Tibial artery (tissue), 4 donors: ENCODE measurements at regions not wholly inside any gene's neighbourhood (a gene's known extent, or its start where the extent isn't known, plus 50 kb on each side); places are given as distances from the start of the nearest gene placed in this dataset.

Experiments used
- DNase-seq, 2 donors: peaks; one replicate each; pipeline ENCODE4 v3.0.0-alpha.2; 2019
- H3K27ac ChIP-seq, 2 donors: fragments of 200-600 bp; sonication (generic) in 1 of 2; 1 replicate in 1 of 2; 2 replicates in 1 of 2; pipeline ENCODE4 v1.5.1; 2018 to 2019; ENCODE audit warnings: mild to moderate bottlenecking in 1 of 2
- H3K27me3 ChIP-seq, 2 donors: fragments of 200-600 bp; sonication (generic) in 1 of 2; one replicate each; pipeline versions ENCODE4 v1.5.1 to v1.6.0; 2016 to 2019
- H3K36me3 ChIP-seq, 3 donors: fragments of 200-600 bp; sonication (generic) in 2 of 3; one replicate each; pipeline ENCODE4 v1.5.1; 2016 to 2019; ENCODE audit warnings: mild to moderate bottlenecking in 2 of 3
- H3K4me1 ChIP-seq, 4 donors: fragments of 200-600 bp; sonication (generic) in 2 of 4; 1 replicate in 3 of 4; 2 replicates in 1 of 4; pipeline ENCODE4 v1.5.1; 2016 to 2019
- H3K4me3 ChIP-seq, 2 donors: fragments of 200-600 bp; sonication (generic) in 1 of 2; 1 replicate in 1 of 2; 2 replicates in 1 of 2; pipeline ENCODE4 v1.5.1; 2018 to 2019; ENCODE audit warnings: mild to moderate bottlenecking in 2 of 2
- H3K9me3 ChIP-seq, 3 donors: fragments of 200-600 bp; sonication (generic) in 1 of 3; one replicate each; pipeline ENCODE4 v1.5.1; 2016 to 2019
- intact Hi-C: fragments of 100-400 bp; cut with DNase I; formaldehyde crosslinking; loops from one replicate; pipeline ENCODE4 v1.15.0; 2023; ENCODE audit warnings: low total_unique reads
- TF ChIP-seq, protein P1 (sequence below), 2 experiments: fragments of 200-600 bp in 1 of 2; fragments of 450-650 bp in 1 of 2; IDR thresholded peaks; one replicate each; pipeline ENCODE4 v1.5.1; 2017 to 2019; ENCODE audit warnings: antibody characterized with exemption in 2 of 2, mild to moderate bottlenecking in 1 of 2, moderate library complexity in 1 of 2

GRCh38 chr4:19455196-19455595, 796.5 kb upstream of the SLIT2 start:
- H3K27ac ChIP-seq = no peak overlapping the region
- no peaks in the 10 kb centered on the region for H3K4me1 ChIP-seq
- intact Hi-C loops = no loop called here
- no peaks in the 10 kb centered on the region for H3K36me3 ChIP-seq
- DNase-seq = no peak
- TF ChIP-seq, protein P1, sequence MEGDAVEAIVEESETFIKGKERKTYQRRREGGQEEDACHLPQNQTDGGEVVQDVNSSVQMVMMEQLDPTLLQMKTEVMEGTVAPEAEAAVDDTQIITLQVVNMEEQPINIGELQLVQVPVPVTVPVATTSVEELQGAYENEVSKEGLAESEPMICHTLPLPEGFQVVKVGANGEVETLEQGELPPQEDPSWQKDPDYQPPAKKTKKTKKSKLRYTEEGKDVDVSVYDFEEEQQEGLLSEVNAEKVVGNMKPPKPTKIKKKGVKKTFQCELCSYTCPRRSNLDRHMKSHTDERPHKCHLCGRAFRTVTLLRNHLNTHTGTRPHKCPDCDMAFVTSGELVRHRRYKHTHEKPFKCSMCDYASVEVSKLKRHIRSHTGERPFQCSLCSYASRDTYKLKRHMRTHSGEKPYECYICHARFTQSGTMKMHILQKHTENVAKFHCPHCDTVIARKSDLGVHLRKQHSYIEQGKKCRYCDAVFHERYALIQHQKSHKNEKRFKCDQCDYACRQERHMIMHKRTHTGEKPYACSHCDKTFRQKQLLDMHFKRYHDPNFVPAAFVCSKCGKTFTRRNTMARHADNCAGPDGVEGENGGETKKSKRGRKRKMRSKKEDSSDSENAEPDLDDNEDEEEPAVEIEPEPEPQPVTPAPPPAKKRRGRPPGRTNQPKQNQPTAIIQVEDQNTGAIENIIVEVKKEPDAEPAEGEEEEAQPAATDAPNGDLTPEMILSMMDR (IDR thresholded peaks at IDR 0.05) = no peak
- no peak overlapping the region for H3K4me3 ChIP-seq
- H3K27me3 ChIP-seq = no peaks in the 10 kb centered on the region
- H3K9me3 ChIP-seq = peaks cover 0 to 5% (median 0%) of the 10 kb centered on the region in 3 donors

GRCh38 chr4:19438233-19438632, 813.5 kb upstream of the SLIT2 start:
- H3K9me3 ChIP-seq = peaks cover 0 to 4% (median 0%) of the 10 kb centered on the region in 3 donors
- DNase-seq = no peak
- H3K27ac ChIP-seq = no peak overlapping the region
- intact Hi-C loops = no loop called here
- no peaks in the 10 kb centered on the region for H3K27me3 ChIP-seq
- no peaks in the 10 kb centered on the region for H3K4me1 ChIP-seq
- no peak overlapping the region for H3K4me3 ChIP-seq
- TF ChIP-seq, protein P1 (IDR thresholded peaks at IDR 0.05) = no peak
- H3K36me3 ChIP-seq = no peaks in the 10 kb centered on the region

DNA sequence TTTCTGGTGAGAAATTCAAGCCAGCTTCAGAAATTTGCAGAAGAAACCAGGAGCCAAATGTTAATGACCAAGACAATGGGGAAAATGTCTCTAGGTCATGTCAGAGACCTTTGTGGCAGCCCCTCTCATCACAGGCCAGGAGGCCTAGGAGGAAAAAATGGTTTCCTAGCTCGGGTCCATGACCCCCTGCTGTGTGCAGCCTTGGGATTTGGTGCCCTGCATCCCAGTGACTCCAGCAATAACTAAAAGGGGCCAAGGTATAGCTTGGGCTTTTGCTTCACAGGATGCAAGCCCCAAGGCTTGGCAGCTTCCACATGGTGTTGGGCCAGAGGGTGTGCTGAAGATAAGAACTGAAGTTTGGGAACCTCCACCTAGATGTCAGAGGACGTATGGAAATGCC, 814.7 kb upstream of the SLIT2 start:
- Histone ChIP-seq H3K27me3 (no peaks in the 10 kb centered on the region), H3K27ac (no peak overlapping the region), H3K9me3 (no peaks in the 10 kb centered on the region), H3K4me3 (no peak overlapping the region), H3K36me3 (no peaks in the 10 kb centered on the region), H3K4me1 (no peaks in the 10 kb centered on the region)
- TF ChIP-seq, protein P1 (IDR thresholded peaks at IDR 0.05) = no peak
- intact Hi-C loops = no loop called here
- DNase-seq = no peak

GRCh38 chr4:19429684-19430083, 822.0 kb upstream of the SLIT2 start:
- intact Hi-C loops = no loop called here
- TF ChIP-seq, protein P1 (IDR thresholded peaks at IDR 0.05) = no peak
- DNase-seq = no peak
- H3K27me3 ChIP-seq = no peaks in the 10 kb centered on the region
- H3K27ac ChIP-seq = no peak overlapping the region
- peaks cover 0 to 4% (median 0%) of the 10 kb centered on the region in 3 donors for H3K9me3 ChIP-seq
- H3K4me3 ChIP-seq = no peak overlapping the region
- no peaks in the 10 kb centered on the region for H3K4me1 ChIP-seq
- H3K36me3 ChIP-seq = no peaks in the 10 kb centered on the region

- DNase-seq = no peak
- Histone ChIP-seq H3K9me3 (peaks cover 0 to 4% (median 0%) of the 10 kb centered on the region in 3 donors), H3K36me3 (no peaks in the 10 kb centered on the region), H3K4me3 (no peak overlapping the region), H3K27ac (no peak overlapping the region), H3K27me3 (no peaks in the 10 kb centered on the region), H3K4me1 (no peaks in the 10 kb centered on the region)
- TF ChIP-seq, protein P1 (IDR thresholded peaks at IDR 0.05) = no peak
- intact Hi-C loops = no loop called here
These were observed 826.6 kb upstream of the SLIT2 start for GRCh38 chr4:19425146-19425545.

DNA sequence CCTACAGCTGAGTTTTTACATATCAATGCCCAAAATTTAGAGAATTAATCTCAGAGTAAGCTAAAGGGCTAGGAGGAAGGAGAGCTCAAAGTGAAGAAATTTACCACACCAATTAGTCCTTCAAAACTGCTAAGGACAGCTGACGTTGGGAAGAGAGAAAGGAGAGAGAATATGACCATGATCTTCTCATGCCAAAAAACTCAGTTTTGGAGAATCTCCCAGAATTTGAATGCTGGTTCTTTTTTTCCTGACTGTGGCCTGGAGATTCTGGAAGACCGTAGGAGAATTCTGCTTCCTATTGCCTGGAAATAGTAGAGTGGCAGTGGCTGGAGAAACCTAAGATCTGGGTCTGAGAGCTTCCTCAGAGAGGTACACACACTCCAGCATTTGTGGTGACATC, 834.4 kb upstream of the SLIT2 start:
- intact Hi-C loops = no loop called here
- DNase-seq = no peak

More for the DNA sequence above, 834.4 kb upstream of the SLIT2 start:
- Histone ChIP-seq H3K4me3 (no peak overlapping the region), H3K27ac (no peak overlapping the region), H3K9me3 (no peaks in the 10 kb centered on the region), H3K36me3 (no peaks in the 10 kb centered on the region), H3K4me1 (no peaks in the 10 kb centered on the region), H3K27me3 (no peaks in the 10 kb centered on the region)
- TF ChIP-seq, protein P1 (IDR thresholded peaks at IDR 0.05) = no peak
